SK-N-SH (cell line): ENCODE measurements at regions not wholly inside any gene's neighbourhood (a gene's known extent, or its start where the extent isn't known, plus 50 kb on each side); places are given as distances from the start of the nearest gene placed in this dataset.

Experiments
- CTCF ChIA-PET: fragments of 300-600, 350-600 bp; formaldehyde crosslinking; extraction: SDS; loops from one replicate; lab custom pipeline; 2021; lab: Yijun Ruan, JAX
- POLR2A ChIA-PET: fragments of 350-600 bp; sonication (Branson Sonifier 250); formaldehyde crosslinking; extraction: SDS; loops from one replicate; lab custom pipeline; 2020; ENCODE audit warnings: antibody characterized with exemption, inconsistent platforms; lab: Yijun Ruan, JAX
- DNase-seq: peaks from one replicate; pipeline ENCODE4 v3.0.0; 2012
- H2AFZ ChIP-seq: fragments of 200-600 bp; sonication (generic); 2 replicates; pipeline ENCODE4 v1.8.1; 2016; ENCODE audit warnings: antibody characterized with exemption, mild to moderate bottlenecking, low read depth
- H3F3A ChIP-seq: fragments of 200-600 bp; sonication (generic); replicated peaks from 2 replicates; pipeline ENCODE3; 2016; ENCODE audit warnings: antibody characterized with exemption, mild to moderate bottlenecking; ENCODE audit not compliant: insufficient read depth
- H3K27ac ChIP-seq, 2 experiments: fragments of 200-500 bp in 1 of 2; fragments of 200-600 bp in 1 of 2; sonication (Bioruptor generic) in 1 of 2; sonication (generic), shearing (Covaris generic) in 1 of 2; 2 replicates each; pipeline versions ENCODE4 v1.5.1 to v1.6.1; 2014 to 2016; ENCODE audit warnings: low read depth in 2 of 2, inconsistent platforms in 1 of 2, low read length in 1 of 2, mild to moderate bottlenecking in 1 of 2, mixed read lengths in 1 of 2
- H3K27me3 ChIP-seq: fragments of 200-600 bp; sonication (generic), shearing (Covaris generic); 2 replicates; pipeline ENCODE4 v1.6.1; 2016; ENCODE audit warnings: mixed run types; ENCODE audit not compliant: insufficient read depth
- H3K36me3 ChIP-seq, 2 experiments: fragments of 200-500 bp in 1 of 2; fragments of 200-600 bp in 1 of 2; sonication (Bioruptor generic) in 1 of 2; sonication (generic) in 1 of 2; replicated peaks in 1 of 2; 2 replicates each; pipeline versions ENCODE3 to v1.5.1; 2014 to 2016; ENCODE audit warnings: low read length in 1 of 2, mild to moderate bottlenecking in 1 of 2; ENCODE audit not compliant: insufficient read depth in 2 of 2, control insufficient read depth in 1 of 2
- H3K4me1 ChIP-seq, 2 experiments: fragments of 200-500 bp in 1 of 2; fragments of 200-600 bp in 1 of 2; sonication (Bioruptor generic) in 1 of 2; sonication (generic), shearing (Covaris generic) in 1 of 2; 2 replicates each; pipeline versions ENCODE4 v1.5.1 to v1.6.1; 2014 to 2016; ENCODE audit warnings: low read depth in 1 of 2, low read length in 1 of 2, mixed run types in 1 of 2; ENCODE audit not compliant: insufficient read depth in 2 of 2, control insufficient read depth in 1 of 2
- H3K4me2 ChIP-seq: fragments of 200-600 bp; sonication (generic), shearing (Covaris generic); 2 replicates; pipeline ENCODE4 v1.6.1; 2017; ENCODE audit warnings: mixed run types
- H3K4me3 ChIP-seq, 2 experiments: fragments of 200-500 bp in 1 of 2; fragments of 200-600 bp in 1 of 2; sonication (Bioruptor generic) in 1 of 2; sonication (generic), shearing (Covaris generic) in 1 of 2; 2 replicates each; pipeline versions ENCODE4 v1.5.1 to v1.8.1; 2014 to 2016; ENCODE audit warnings: low read depth in 2 of 2, inconsistent platforms in 1 of 2, low read length in 1 of 2, mild to moderate bottlenecking in 1 of 2, mixed read lengths in 1 of 2, moderate library complexity in 1 of 2
- H3K79me2 ChIP-seq: fragments of 200-600 bp; sonication (generic); 2 replicates; pipeline ENCODE4 v1.8.1; 2017; ENCODE audit warnings: mild to moderate bottlenecking; ENCODE audit not compliant: insufficient read depth
- H3K9ac ChIP-seq: fragments of 200-600 bp; sonication (generic); 2 replicates; pipeline ENCODE4 v1.6.1; 2017; ENCODE audit warnings: mixed run types
- H3K9me2 ChIP-seq: fragments of 200-600 bp; sonication (generic); 2 replicates; pipeline ENCODE4 v1.6.1; 2017; ENCODE audit warnings: mixed run types
- H3K9me3 ChIP-seq: fragments of 200-600 bp; sonication (generic); 2 replicates; pipeline ENCODE4 v1.6.1; 2017; ENCODE audit warnings: mixed run types, mild to moderate bottlenecking, moderate library complexity
- H4K20me1 ChIP-seq: fragments of 200-600 bp; sonication (generic); 2 replicates; pipeline ENCODE4 v1.6.1; 2017; ENCODE audit warnings: mild to moderate bottlenecking, mixed run types; ENCODE audit not compliant: insufficient read depth
- CHD2 ChIP-seq: fragments of 150-350 bp; IDR thresholded peaks from 2 replicates; pipeline ENCODE4 v1.6.1; 2018; ENCODE audit warnings: low read length; ENCODE audit not compliant: partially characterized antibody
- EZH2phosphoT487 ChIP-seq: fragments of 200-600 bp; sonication (generic); IDR thresholded peaks from 2 replicates; pipeline ENCODE4 v1.6.1; 2017; ENCODE audit warnings: low read depth, mixed run types, mild to moderate bottlenecking, antibody characterized with exemption, moderate library complexity, borderline replicate concordance
- FOXM1 ChIP-seq: IDR thresholded peaks from 2 replicates; pipeline ENCODE4 v1.4.0; 2012; ENCODE audit warnings: low read depth, mild to moderate bottlenecking
- JUND ChIP-seq: IDR thresholded peaks from 2 replicates; pipeline ENCODE4 v1.4.0; 2012
- MEF2A ChIP-seq: IDR thresholded peaks from 2 replicates; pipeline ENCODE4 v1.4.0; 2012; ENCODE audit warnings: low read depth, borderline replicate concordance
- MXI1 ChIP-seq: IDR thresholded peaks from 2 replicates; pipeline ENCODE4 v1.6.1; 2012; ENCODE audit warnings: mild to moderate bottlenecking, low read depth, low read length, improper control_type of control experiment
- NRF1 ChIP-seq: IDR thresholded peaks from 2 replicates; pipeline ENCODE4 v1.6.1; 2012; ENCODE audit warnings: low read depth, mild to moderate bottlenecking, low read length
- POLR2AphosphoS5 ChIP-seq: IDR thresholded peaks from 2 replicates; pipeline ENCODE4 v1.6.1; 2012; ENCODE audit warnings: low read depth, low read length
- RAD21 ChIP-seq: IDR thresholded peaks from 2 replicates; pipeline ENCODE4 v1.6.1; 2012; ENCODE audit warnings: mild to moderate bottlenecking, low read length
- RCOR1 ChIP-seq: fragments of 150-350 bp; IDR thresholded peaks from 2 replicates; pipeline ENCODE4 v1.6.1; 2017; ENCODE audit warnings: antibody characterized with exemption, low read length
- REST ChIP-seq: IDR thresholded peaks from 2 replicates; pipeline ENCODE4 v1.6.1; 2012; ENCODE audit warnings: mild to moderate bottlenecking, low read depth, low read length, moderate library complexity
- RFX5 ChIP-seq: IDR thresholded peaks from 2 replicates; pipeline ENCODE4 v1.6.1; 2012; ENCODE audit warnings: mild to moderate bottlenecking, improper control_type of control experiment, low read length
- RXRA ChIP-seq: IDR thresholded peaks from 2 replicates; pipeline ENCODE4 v1.4.0; 2012; ENCODE audit warnings: low read depth, mild to moderate bottlenecking, borderline replicate concordance
- USF2 ChIP-seq: fragments of 150-350 bp; IDR thresholded peaks from 2 replicates; pipeline ENCODE4 v1.6.1; 2017; ENCODE audit warnings: antibody characterized with exemption, low read length, low read depth, borderline replicate concordance
- YY1 ChIP-seq: IDR thresholded peaks from 2 replicates; pipeline ENCODE4 v1.4.0; 2012; ENCODE audit warnings: low read depth, mild to moderate bottlenecking
- WGBS: methylation state at CpG from one replicate; pipeline ENCODE4 v1.1.6; 2017; ENCODE audit warnings: low lambda C conversion rate; 5-methylcytosine and 5-hydroxymethylcytosine counted together

GRCh38 chr1:106677721-106678120 lies 378.8 kb upstream of the PRMT6 start:
- 36% methylated on average over 3 of the region's 3 CpGs for WGBS
- Histone ChIP-seq H2AFZ (no peak overlapping the region), H3K36me3 (no peaks in the 10 kb centered on the region), H3K4me3 (no peak overlapping the region), H3K79me2 (no peaks in the 10 kb centered on the region), H3K4me2 (no peak overlapping the region), H3K9me3 (no peaks in the 10 kb centered on the region), H3F3A (no peaks in the 10 kb centered on the region), H3K27ac (no peak overlapping the region), H3K27me3 (no peaks in the 10 kb centered on the region), H4K20me1 (no peaks in the 10 kb centered on the region), H3K9me2 (no peaks in the 10 kb centered on the region), H3K4me1 (no peaks in the 10 kb centered on the region; a peak in 1 of 4 replicates), H3K9ac (no peak overlapping the region)
- POLR2A ChIA-PET: no interaction called here
- TF ChIP-seq REST (no peak), RFX5 (no peak), MXI1 (no peak), RCOR1 (no peak), USF2 (no peak), JUND (no peak), EZH2phosphoT487 (no peak), FOXM1 (no peak), POLR2AphosphoS5 (no peak), RXRA (no peak), NRF1 (no peak), MEF2A (no peak), YY1 (no peak), CHD2 (no peak), RAD21 (no peak)
- no peak for DNase-seq
- CTCF ChIA-PET: no interaction called here
